ENCODE measurements at regions not wholly inside any gene's neighbourhood (a gene's known extent, or its start where the extent isn't known, plus 50 kb on each side); places are given as distances from the start of the nearest gene placed in this dataset.

DNA sequence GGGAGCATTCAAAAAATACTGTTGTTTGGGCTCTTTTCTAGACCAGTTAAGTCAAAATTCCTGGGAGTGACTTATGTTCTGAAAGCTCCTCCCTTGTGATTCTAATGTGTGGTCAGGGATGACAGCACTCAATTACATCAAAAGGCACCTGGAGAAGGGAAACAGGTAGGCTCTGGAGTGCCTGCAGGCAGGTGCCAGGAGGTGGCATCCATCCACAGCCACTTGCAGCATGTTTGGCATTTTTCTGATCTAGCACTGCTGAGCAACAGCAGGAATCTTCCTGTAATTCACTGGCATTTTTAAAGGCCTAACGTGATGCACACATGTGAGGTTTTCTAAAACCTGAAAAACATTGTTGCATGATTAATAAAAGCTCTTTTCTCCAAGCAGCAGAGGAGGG lies 94.6 kb downstream of the CCNA1 start:
- TF ChIP-seq, protein P1, sequence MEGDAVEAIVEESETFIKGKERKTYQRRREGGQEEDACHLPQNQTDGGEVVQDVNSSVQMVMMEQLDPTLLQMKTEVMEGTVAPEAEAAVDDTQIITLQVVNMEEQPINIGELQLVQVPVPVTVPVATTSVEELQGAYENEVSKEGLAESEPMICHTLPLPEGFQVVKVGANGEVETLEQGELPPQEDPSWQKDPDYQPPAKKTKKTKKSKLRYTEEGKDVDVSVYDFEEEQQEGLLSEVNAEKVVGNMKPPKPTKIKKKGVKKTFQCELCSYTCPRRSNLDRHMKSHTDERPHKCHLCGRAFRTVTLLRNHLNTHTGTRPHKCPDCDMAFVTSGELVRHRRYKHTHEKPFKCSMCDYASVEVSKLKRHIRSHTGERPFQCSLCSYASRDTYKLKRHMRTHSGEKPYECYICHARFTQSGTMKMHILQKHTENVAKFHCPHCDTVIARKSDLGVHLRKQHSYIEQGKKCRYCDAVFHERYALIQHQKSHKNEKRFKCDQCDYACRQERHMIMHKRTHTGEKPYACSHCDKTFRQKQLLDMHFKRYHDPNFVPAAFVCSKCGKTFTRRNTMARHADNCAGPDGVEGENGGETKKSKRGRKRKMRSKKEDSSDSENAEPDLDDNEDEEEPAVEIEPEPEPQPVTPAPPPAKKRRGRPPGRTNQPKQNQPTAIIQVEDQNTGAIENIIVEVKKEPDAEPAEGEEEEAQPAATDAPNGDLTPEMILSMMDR (IDR thresholded peaks at IDR 0.05; ENCODE audit: unreplicated experiment), result no peak
- H3K9me3 Mint-ChIP-seq (ENCODE audit: unreplicated experiment), result no peaks in the 10 kb centered on the region
- no peak for DNase-seq (ENCODE audit: low spot score)
- peaks cover 5% of the 10 kb centered on the region for H3K27me3 Mint-ChIP-seq (ENCODE audit: unreplicated experiment)
- no peak overlapping the region for H3K27ac Mint-ChIP-seq (ENCODE audit: unreplicated experiment)
- H3K36me3 Mint-ChIP-seq (ENCODE audit: low read depth, unreplicated experiment), result no peaks in the 10 kb centered on the region
- H3K4me1 Mint-ChIP-seq (ENCODE audit: unreplicated experiment), result peaks cover 9% of the 10 kb centered on the region
- no peak overlapping the region for H3K4me3 Mint-ChIP-seq (ENCODE audit: unreplicated experiment)

DNA sequence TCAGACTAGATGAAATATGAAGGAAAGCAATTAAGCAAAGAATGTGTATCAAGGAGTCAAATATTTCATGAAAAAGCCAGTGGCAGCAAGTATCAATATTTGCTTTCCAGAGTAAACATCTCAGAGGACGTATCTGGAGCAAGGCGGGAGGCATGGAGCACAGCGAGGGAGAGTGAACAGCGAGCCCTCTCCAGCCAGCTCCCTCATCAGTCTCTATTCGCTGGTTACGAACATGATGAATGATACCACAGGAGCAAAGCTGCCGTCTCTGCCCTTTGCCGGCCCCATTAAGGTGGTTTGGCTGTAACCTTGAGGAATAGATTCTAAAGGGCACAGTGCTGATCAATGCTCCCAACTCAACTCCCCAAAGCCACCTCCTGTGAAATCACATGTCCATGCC lies 95.8 kb downstream of the CCNA1 start:
- H3K4me1 Mint-ChIP-seq (ENCODE audit: unreplicated experiment), result peaks cover 12% of the 10 kb centered on the region

DNA sequence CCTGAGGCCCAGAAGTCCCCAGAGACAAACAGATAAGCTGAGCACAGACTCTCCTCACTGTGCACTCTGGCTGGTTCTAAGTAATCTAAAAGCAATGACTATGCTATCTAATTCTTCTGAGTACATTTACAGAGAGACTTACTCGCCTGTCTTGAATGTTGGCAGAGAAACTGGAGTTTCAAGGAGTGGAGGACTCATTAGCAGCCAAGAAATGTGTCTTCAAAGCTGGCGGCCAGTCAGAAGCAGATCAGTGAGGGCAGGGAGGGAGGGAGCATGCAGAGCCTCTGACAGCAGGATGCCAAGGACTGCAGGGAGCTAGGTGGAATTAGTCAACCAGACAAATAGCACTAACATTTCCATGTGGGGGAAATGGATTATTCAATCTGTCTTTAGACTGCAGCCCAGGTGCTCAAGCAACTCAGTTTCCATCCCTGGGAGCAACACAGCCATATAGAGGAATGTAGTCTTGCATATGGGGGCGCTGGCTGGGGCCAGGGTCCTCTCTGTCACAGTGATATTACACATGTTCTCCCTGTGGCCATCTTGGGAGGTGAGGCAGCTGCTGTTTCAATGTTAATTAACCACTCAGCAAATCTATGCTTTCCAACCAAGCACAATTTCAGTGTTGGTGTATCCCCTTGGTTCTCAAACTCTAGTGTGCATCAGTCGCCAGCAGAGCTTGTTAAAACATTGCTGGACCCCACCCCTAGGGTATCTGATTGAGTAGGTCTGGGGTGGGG lies 97.9 kb downstream of the CCNA1 start:
- H3K27ac Mint-ChIP-seq (ENCODE audit: unreplicated experiment), result no peak overlapping the region

More for the DNA sequence above, 95.8 kb downstream of the CCNA1 start:
- no peak for DNase-seq (ENCODE audit: low spot score)
- no peak overlapping the region for H3K27ac Mint-ChIP-seq (ENCODE audit: unreplicated experiment)
- H3K4me3 Mint-ChIP-seq (ENCODE audit: unreplicated experiment), result no peak overlapping the region
- no peaks in the 10 kb centered on the region for H3K36me3 Mint-ChIP-seq (ENCODE audit: low read depth, unreplicated experiment)
- TF ChIP-seq, protein P1 (IDR thresholded peaks at IDR 0.05; ENCODE audit: unreplicated experiment), result no peak
- no peaks in the 10 kb centered on the region for H3K9me3 Mint-ChIP-seq (ENCODE audit: unreplicated experiment)
- peaks cover 5% of the 10 kb centered on the region for H3K27me3 Mint-ChIP-seq (ENCODE audit: unreplicated experiment)

DNA sequence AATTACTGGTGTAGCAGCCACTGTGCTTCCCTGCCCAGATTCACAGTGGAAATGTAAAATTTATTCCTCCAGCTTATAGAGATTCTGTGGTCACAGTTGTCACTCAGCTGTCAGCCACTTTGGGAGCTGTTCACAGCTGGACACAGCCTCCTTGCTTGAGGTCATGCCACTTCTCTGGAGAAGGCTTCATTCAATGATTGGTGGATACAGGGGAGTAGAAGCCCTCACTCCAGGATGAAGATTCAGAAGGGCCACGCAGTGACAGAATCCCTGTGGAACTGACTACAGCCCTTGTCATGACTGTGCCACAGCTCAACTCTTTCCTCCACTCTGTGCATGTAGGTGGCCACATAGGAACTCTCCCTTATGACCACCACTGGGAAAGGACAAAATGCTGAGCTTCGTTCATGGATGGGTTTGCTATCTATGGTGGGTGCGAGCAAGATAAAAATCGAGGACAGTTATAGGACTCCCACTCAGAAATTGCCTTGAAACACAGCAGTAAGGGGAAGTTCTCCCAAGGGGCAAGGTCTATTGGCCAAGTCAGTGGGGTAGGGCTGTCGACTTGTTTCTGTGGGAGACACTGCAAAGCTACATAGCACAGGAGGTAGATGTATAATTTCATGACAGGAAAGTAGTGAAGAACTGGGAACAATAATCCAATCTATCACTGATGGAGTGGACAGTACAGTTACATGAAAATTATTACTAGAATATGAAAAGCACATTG lies 98.7 kb downstream of the CCNA1 start:
- H3K27ac Mint-ChIP-seq (ENCODE audit: unreplicated experiment), result peak overlapping the region; percentile 51
- no peaks in the 10 kb centered on the region for H3K9me3 Mint-ChIP-seq (ENCODE audit: unreplicated experiment)
- TF ChIP-seq, protein P1 (IDR thresholded peaks at IDR 0.05; ENCODE audit: unreplicated experiment), result no peak
- peaks cover 23% of the 10 kb centered on the region for H3K4me1 Mint-ChIP-seq (ENCODE audit: unreplicated experiment)
- no peaks in the 10 kb centered on the region for H3K36me3 Mint-ChIP-seq (ENCODE audit: low read depth, unreplicated experiment)
- no peak for DNase-seq (ENCODE audit: low spot score)
- peaks cover 5% of the 10 kb centered on the region for H3K27me3 Mint-ChIP-seq (ENCODE audit: unreplicated experiment)
- H3K4me3 Mint-ChIP-seq (ENCODE audit: unreplicated experiment), result no peak overlapping the region

More for the DNA sequence above, 97.9 kb downstream of the CCNA1 start:
- Mint-ChIP-seq H3K27me3 (ENCODE audit: unreplicated experiment) (peaks cover 5% of the 10 kb centered on the region), H3K4me3 (ENCODE audit: unreplicated experiment) (no peak overlapping the region), H3K9me3 (ENCODE audit: unreplicated experiment) (no peaks in the 10 kb centered on the region), H3K4me1 (ENCODE audit: unreplicated experiment) (peaks cover 23% of the 10 kb centered on the region), H3K36me3 (ENCODE audit: low read depth, unreplicated experiment) (no peaks in the 10 kb centered on the region)
- TF ChIP-seq, protein P1 (IDR thresholded peaks at IDR 0.05; ENCODE audit: unreplicated experiment), result no peak
- no peak for DNase-seq (ENCODE audit: low spot score)
